Stimulated activated CD4-positive, alpha-beta T cell treated with anti-CD3 and anti-CD28 coated beads, Interleukin-15, amount 100 ng/mL, for 24 hours (primary cell): ENCODE measurements at regions not wholly inside any gene's neighbourhood (a gene's known extent, or its start where the extent isn't known, plus 50 kb on each side); places are given as distances from the start of the nearest gene placed in this dataset.
"Not testable (repeated sequence)": the region's sequence is repeated elsewhere in the genome, so short reads cannot be mapped to it uniquely, and the experiment has no call there.

ENCODE experiments used
- DNase-seq: peaks from one replicate; pipeline ENCODE4 v3.0.0-alpha.2; 2020

- DNase-seq = no peak
Measured at GRCh38 chr4:127469959-127470809, 162.6 kb upstream of the INTU start.

GRCh38 chr4:127478271-127478670, 154.5 kb upstream of the INTU start:
- DNase-seq = not testable (repeated sequence)

GRCh38 chr4:127479031-127479622, 153.6 kb upstream of the INTU start:
- no peak for DNase-seq

GRCh38 chr4:127482049-127482448, 150.7 kb upstream of the INTU start:
- DNase-seq = no peak

GRCh38 chr4:127484117-127484516, 148.6 kb upstream of the INTU start:
- no peak for DNase-seq

GRCh38 chr4:127486248-127486647, 146.5 kb upstream of the INTU start:
- no peak for DNase-seq

GRCh38 chr4:127491571-127491970, 141.2 kb upstream of the INTU start:
- DNase-seq = no peak

GRCh38 chr4:127496875-127497274, 135.9 kb upstream of the INTU start:
- peak; percentile 1 for DNase-seq

- DNase-seq = no peak
Measured at GRCh38 chr4:127498366-127498765, 134.4 kb upstream of the INTU start.

GRCh38 chr4:127500242-127500641, 132.5 kb upstream of the INTU start:
- no peak for DNase-seq

GRCh38 chr4:127501103-127501502, 131.7 kb upstream of the INTU start:
- no peak for DNase-seq

GRCh38 chr4:127503111-127503510, 129.6 kb upstream of the INTU start:
- DNase-seq = no peak

- no peak for DNase-seq
Measured at GRCh38 chr4:127505203-127505602, 127.6 kb upstream of the INTU start.

- no peak for DNase-seq
Measured at GRCh38 chr4:127506283-127506682, 126.5 kb upstream of the INTU start.

- no peak for DNase-seq
Measured at GRCh38 chr4:127509155-127509554, 123.6 kb upstream of the INTU start.

- not testable (repeated sequence) for DNase-seq
Measured at GRCh38 chr4:127512672-127513071, 120.1 kb upstream of the INTU start.

GRCh38 chr4:127515259-127515658, 117.5 kb upstream of the INTU start:
- DNase-seq = not testable (repeated sequence)

GRCh38 chr4:127518046-127518445, 114.7 kb upstream of the INTU start:
- no peak for DNase-seq

GRCh38 chr4:127521463-127521862, 111.3 kb upstream of the INTU start:
- DNase-seq = no peak

- no peak for DNase-seq
Measured at GRCh38 chr4:127523369-127523768, 109.4 kb upstream of the INTU start.

GRCh38 chr4:127525608-127526007, 107.1 kb upstream of the INTU start:
- no peak for DNase-seq

- no peak for DNase-seq
Measured at GRCh38 chr4:127528302-127528701, 104.5 kb upstream of the INTU start.

GRCh38 chr4:127529879-127530278, 102.9 kb upstream of the INTU start:
- DNase-seq = not testable (repeated sequence)

- DNase-seq = no peak
Measured at GRCh38 chr4:127533028-127533700, 99.6 kb upstream of the INTU start.
